ENCODE measurements at regions not wholly inside any gene's neighbourhood (a gene's known extent, or its start where the extent isn't known, plus 50 kb on each side); places are given as distances from the start of the nearest gene placed in this dataset.

- Histone ChIP-seq H4K20me1 (ENCODE audit: insufficient read depth) (no peaks in the 10 kb centered on the region), H3K4me1 (ENCODE audit: control insufficient read depth in 1 of 2, insufficient read depth in 2 of 2, low read depth in 1 of 2, low read length in 1 of 2) (no peaks in the 10 kb centered on the region), H3K79me2 (ENCODE audit: insufficient read depth) (no peaks in the 10 kb centered on the region), H3K27ac (ENCODE audit: low read depth in 2 of 2, low read length in 1 of 2) (no peak overlapping the region), H3K27me3 (ENCODE audit: insufficient read depth) (no peaks in the 10 kb centered on the region), H3K9me2 (no peaks in the 10 kb centered on the region), H3K4me2 (no peak overlapping the region), H3F3A (replicated peaks; ENCODE audit: insufficient read depth) (no peaks in the 10 kb centered on the region), H3K4me3 (ENCODE audit: low read depth in 2 of 2, low read length in 1 of 2) (no peak overlapping the region), H2AFZ (ENCODE audit: low read depth) (no peak overlapping the region), H3K9ac (no peak overlapping the region), H3K36me3 (replicated peaks in 1 of 2; ENCODE audit: control insufficient read depth in 1 of 2, insufficient read depth in 2 of 2, low read length in 1 of 2) (no peaks in the 10 kb centered on the region), H3K9me3 (no peaks in the 10 kb centered on the region)
- ChIA-PET POLR2A (no interaction called here), CTCF (no interaction called here)
- no peak for DNase-seq
- WGBS (ENCODE audit: low lambda C conversion rate): 83% methylated on average over 1 of the region's 1 CpG
- TF ChIP-seq NRF1 (IDR thresholded peaks at IDR 0.05; ENCODE audit: low read depth, low read length): no peak
- no peak for TF ChIP-seq GABPA (IDR thresholded peaks at IDR 0.05; ENCODE audit: low read depth)
- TF ChIP-seq PBX3 (IDR thresholded peaks at IDR 0.05): no peak
- TF ChIP-seq RFX5 (IDR thresholded peaks at IDR 0.05; ENCODE audit: low read length): no peak
- no peak for TF ChIP-seq CHD2 (IDR thresholded peaks at IDR 0.05; ENCODE audit: low read length, partially characterized antibody)
- no peak for TF ChIP-seq RXRA (IDR thresholded peaks at IDR 0.05; ENCODE audit: borderline replicate concordance, low read depth)
- TF ChIP-seq SIN3A (IDR thresholded peaks at IDR 0.05; ENCODE audit: borderline replicate concordance, low read depth, low read length): no peak
- no peak for TF ChIP-seq RAD21 (IDR thresholded peaks at IDR 0.05; ENCODE audit: low read length)
- TF ChIP-seq TEAD4 (IDR thresholded peaks at IDR 0.05; ENCODE audit: borderline replicate concordance, insufficient read depth): no peak
These were observed 711.2 kb upstream of the NDST4 start for GRCh38 chr4:115824630-115825029.

- POLR2A ChIA-PET: no interaction called here
- CTCF ChIA-PET: no interaction called here
- H2AFZ ChIP-seq (ENCODE audit: low read depth): no peak overlapping the region
These were observed 690.4 kb upstream of the NDST4 start for GRCh38 chr4:115803825-115804224.

More at GRCh38 chr4:115803825-115804224, 690.4 kb upstream of the NDST4 start:
- H3F3A ChIP-seq (replicated peaks; ENCODE audit: insufficient read depth): no peaks in the 10 kb centered on the region
- no peak overlapping the region for H3K4me3 ChIP-seq (ENCODE audit: low read depth in 2 of 2, low read length in 1 of 2)
- no peaks in the 10 kb centered on the region for H3K9me2 ChIP-seq
- H3K4me2 ChIP-seq: no peak overlapping the region
- H3K9ac ChIP-seq: no peak overlapping the region
- H3K27ac ChIP-seq (ENCODE audit: low read depth in 2 of 2, low read length in 1 of 2): no peak overlapping the region
- no peak for DNase-seq
- no peaks in the 10 kb centered on the region for H3K79me2 ChIP-seq (ENCODE audit: insufficient read depth)
- H3K27me3 ChIP-seq (ENCODE audit: insufficient read depth): no peaks in the 10 kb centered on the region
- TF ChIP-seq PBX3 (IDR thresholded peaks at IDR 0.05) (no peak), TAF1 (IDR thresholded peaks at IDR 0.05; ENCODE audit: borderline replicate concordance, low read depth, low read length) (no peak), MXI1 (IDR thresholded peaks at IDR 0.05; ENCODE audit: low read depth, low read length) (no peak), ELF1 (IDR thresholded peaks at IDR 0.05) (no peak), REST (IDR thresholded peaks at IDR 0.05; ENCODE audit: low read depth, low read length) (no peak), FOXM1 (IDR thresholded peaks at IDR 0.05; ENCODE audit: low read depth) (no peak), FOXJ3 (CRISPR knock-in tag; IDR thresholded peaks at IDR 0.05) (no peak), JUND (IDR thresholded peaks at IDR 0.05) (no peak), CTCF (IDR thresholded peaks at IDR 0.05) (no peak), RAD21 (IDR thresholded peaks at IDR 0.05; ENCODE audit: low read length) (no peak), TEAD4 (IDR thresholded peaks at IDR 0.05; ENCODE audit: borderline replicate concordance, insufficient read depth) (no peak), SIN3A (IDR thresholded peaks at IDR 0.05; ENCODE audit: borderline replicate concordance, low read depth, low read length) (no peak), RCOR1 (IDR thresholded peaks at IDR 0.05; ENCODE audit: low read length) (no peak), TCF12 (IDR thresholded peaks at IDR 0.05) (no peak)
- H3K36me3 ChIP-seq (replicated peaks in 1 of 2; ENCODE audit: control insufficient read depth in 1 of 2, insufficient read depth in 2 of 2, low read length in 1 of 2): no peaks in the 10 kb centered on the region
- H3K4me1 ChIP-seq (ENCODE audit: control insufficient read depth in 1 of 2, insufficient read depth in 2 of 2, low read depth in 1 of 2, low read length in 1 of 2): no peaks in the 10 kb centered on the region
- H3K9me3 ChIP-seq: no peaks in the 10 kb centered on the region
- no peaks in the 10 kb centered on the region for H4K20me1 ChIP-seq (ENCODE audit: insufficient read depth)
